Hepatic stellate cell (primary cell): ENCODE measurements at regions not wholly inside any gene's neighbourhood (a gene's known extent, or its start where the extent isn't known, plus 50 kb on each side); places are given as distances from the start of the nearest gene placed in this dataset.

Source experiments
- DNase-seq: peaks from one replicate; pipeline ENCODE4 v3.0.0; 2011; ENCODE audit warnings: low spot score

- DNase-seq, result no peak
Measured at GRCh38 chr16:17853958-17854357, 383.2 kb upstream of the XYLT1 start.

- no peak for DNase-seq
Measured at GRCh38 chr16:17852977-17853702, 382.4 kb upstream of the XYLT1 start.

- DNase-seq, result no peak
Measured at GRCh38 chr16:17850581-17851250, 380.0 kb upstream of the XYLT1 start.

GRCh38 chr16:17847234-17847795, 376.6 kb upstream of the XYLT1 start:
- DNase-seq, result no peak

- no peak for DNase-seq
Measured at GRCh38 chr16:17846030-17846429, 375.3 kb upstream of the XYLT1 start.

GRCh38 chr16:17845031-17845430, 374.3 kb upstream of the XYLT1 start:
- no peak for DNase-seq

GRCh38 chr16:17843905-17844304, 373.1 kb upstream of the XYLT1 start:
- no peak for DNase-seq

GRCh38 chr16:17839907-17840306, 369.1 kb upstream of the XYLT1 start:
- no peak for DNase-seq

- DNase-seq, result no peak
Measured at GRCh38 chr16:17839272-17839671, 368.5 kb upstream of the XYLT1 start.

- DNase-seq, result no peak
Measured at GRCh38 chr16:17836868-17837602, 366.3 kb upstream of the XYLT1 start.

- DNase-seq, result no peak
Measured at GRCh38 chr16:17835118-17835876, 364.5 kb upstream of the XYLT1 start.

- no peak for DNase-seq
Measured at GRCh38 chr16:17832738-17833137, 362.0 kb upstream of the XYLT1 start.

- DNase-seq, result no peak
Measured at GRCh38 chr16:17831330-17831729, 360.6 kb upstream of the XYLT1 start.

- DNase-seq, result no peak
Measured at GRCh38 chr16:17830651-17831050, 359.9 kb upstream of the XYLT1 start.

- no peak for DNase-seq
Measured at GRCh38 chr16:17829811-17830210, 359.1 kb upstream of the XYLT1 start.

GRCh38 chr16:17828012-17828411, 357.3 kb upstream of the XYLT1 start:
- no peak for DNase-seq

- DNase-seq, result no peak
Measured at GRCh38 chr16:17827313-17827712, 356.6 kb upstream of the XYLT1 start.

- DNase-seq, result no peak
Measured at GRCh38 chr16:17817943-17818342, 347.2 kb upstream of the XYLT1 start.

GRCh38 chr16:17817260-17817659, 346.5 kb upstream of the XYLT1 start:
- no peak for DNase-seq

GRCh38 chr16:17812771-17813170, 342.0 kb upstream of the XYLT1 start:
- no peak for DNase-seq

GRCh38 chr16:17804857-17805256, 334.1 kb upstream of the XYLT1 start:
- no peak for DNase-seq
